Hematopoietic multipotent progenitor cell (in vitro differentiated cells): ENCODE measurements at regions not wholly inside any gene's neighbourhood (a gene's known extent, or its start where the extent isn't known, plus 50 kb on each side); places are given as distances from the start of the nearest gene placed in this dataset.
"Not testable (repeated sequence)": the region's sequence is repeated elsewhere in the genome, so short reads cannot be mapped to it uniquely, and the experiment has no call there.

ENCODE experiments used
- DNase-seq, 3 donors: peaks; one replicate each; pipeline ENCODE4 v3.0.0-alpha.2; 2011 to 2015; ENCODE audit warnings: low read depth in 2 of 3, low spot score in 2 of 3

DNA sequence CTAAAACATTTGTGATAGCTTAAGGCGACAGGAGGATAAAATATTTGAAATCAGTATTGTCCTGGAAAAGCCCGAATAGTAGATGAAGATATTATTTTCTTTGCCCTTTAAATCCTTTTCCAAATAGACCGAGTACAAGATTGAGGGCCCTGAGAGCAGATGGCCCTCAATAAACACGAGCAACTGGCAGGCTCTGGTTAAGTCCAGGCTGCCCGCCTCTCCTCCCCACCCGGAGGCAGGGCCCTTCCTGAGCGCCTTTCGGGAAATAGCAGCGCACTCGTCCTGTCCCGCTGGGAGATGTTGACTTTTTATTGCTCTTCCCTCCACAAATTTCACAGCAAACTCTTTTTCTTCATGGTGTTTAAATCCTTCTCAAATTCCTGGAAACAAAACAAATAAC is 50.8 kb upstream of the MAX start:
- DNase-seq: no peak

DNA sequence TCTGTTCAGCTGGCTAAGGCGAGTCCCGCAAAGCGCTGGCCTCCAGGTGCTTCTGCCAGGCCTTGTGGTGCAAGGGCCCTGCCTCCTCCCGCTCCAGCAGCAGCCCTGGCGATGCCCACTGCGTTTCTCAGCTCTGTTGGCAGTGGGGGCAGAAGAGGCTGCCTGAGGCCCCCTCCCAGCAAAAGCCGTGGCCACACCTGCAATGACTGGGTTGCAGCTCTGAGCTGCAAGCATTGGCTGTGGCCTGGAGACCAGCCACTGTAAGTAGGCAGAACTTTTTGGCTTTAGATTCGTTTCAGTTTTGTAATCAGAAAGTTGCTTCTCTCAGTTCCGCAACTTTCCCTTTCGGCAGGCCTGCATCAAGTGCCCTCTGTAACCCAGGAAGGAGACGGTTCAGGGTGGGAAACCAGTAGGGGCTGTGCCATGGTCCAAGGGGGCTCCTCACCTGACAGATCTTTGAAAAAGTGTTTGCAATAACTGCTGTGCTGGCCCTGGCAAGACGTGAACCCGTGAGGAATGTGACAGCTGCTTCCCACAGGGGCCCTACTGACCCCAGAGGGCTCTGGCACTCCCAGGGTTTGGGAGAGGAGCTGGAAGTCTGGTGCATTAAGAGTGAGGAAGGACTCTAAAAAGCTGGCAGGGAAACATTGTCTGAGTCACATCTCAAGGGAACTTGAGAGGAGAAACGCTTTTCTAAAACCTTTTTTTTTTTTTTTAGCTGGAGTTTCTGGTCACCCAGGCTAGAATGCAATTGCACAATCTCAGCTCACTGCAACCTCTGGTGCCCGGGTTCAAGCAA is 54.5 kb upstream of the MAX start:
- DNase-seq: no peak

GRCh38 chr14:65159281-65160062 is 57.2 kb upstream of the MAX start:
- DNase-seq: no peak

DNA sequence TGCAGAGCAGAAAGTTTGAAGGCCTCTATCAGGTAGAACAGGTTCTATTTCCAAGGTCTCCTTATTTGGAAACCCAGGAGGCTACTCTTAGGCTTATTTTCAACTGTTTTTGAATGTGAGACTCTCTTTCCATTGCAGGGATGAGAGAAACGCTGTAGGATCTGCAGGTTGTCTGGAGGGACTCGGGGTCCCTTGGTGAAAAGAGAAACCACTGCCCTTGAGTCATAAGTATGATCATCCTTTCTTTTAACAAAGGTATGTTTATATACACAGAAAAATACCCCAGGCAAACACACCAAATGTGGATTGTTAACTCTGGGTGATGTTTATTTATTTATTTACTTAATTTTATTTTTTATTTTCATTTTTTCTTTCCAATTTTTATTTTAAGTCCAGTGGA is 57.8 kb upstream of the MAX start:
- no peak for DNase-seq

- DNase-seq: no peak
Observed at GRCh38 chr14:65162031-65162430, 59.7 kb upstream of the MAX start.

GRCh38 chr14:65164068-65164824 is 61.9 kb upstream of the MAX start:
- DNase-seq: peak; percentile 25 to 82 (median 55)

DNA sequence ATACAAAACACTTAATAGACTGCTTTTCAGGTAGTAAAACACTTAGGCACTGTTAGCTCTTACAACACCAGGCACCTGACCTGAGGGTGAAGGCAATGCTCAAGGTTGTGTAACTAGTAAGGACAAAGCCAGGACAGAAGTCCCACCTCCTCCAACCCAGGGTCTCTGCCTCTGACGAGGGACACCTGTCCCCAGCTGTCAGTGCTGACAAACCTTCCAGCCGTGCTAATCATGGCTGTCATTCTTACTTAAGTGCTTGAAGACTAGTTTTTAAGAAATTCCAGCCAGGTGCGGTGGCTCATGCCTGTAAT is 62.5 kb upstream of the MAX start:
- DNase-seq: no peak

- peak in 2 of 3 donors; percentile 45 to 60 for DNase-seq
Observed at GRCh38 chr14:65167072-65167645, 64.8 kb upstream of the MAX start.

GRCh38 chr14:65168840-65169239 is 66.5 kb upstream of the MAX start:
- DNase-seq: no peak

DNA sequence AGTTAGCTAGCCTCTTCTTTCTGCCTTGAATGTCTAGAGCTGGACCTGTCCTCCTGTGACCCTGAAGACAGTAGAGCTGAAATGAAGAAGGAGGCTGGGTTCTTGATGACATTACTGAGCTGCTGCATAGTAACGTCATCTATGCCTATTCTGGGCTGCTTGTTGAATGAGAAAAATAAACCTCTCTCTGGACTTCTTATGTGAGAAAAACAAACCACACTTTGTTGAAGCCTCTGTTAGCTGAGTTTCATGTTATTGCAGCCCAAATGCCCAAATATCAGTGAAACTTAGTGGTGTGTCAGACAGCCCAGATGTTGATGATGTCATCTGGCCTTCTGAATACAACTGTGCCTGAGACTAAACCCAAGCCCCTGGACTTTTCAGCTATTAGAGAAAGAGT is 67.0 kb upstream of the MAX start:
- no peak for DNase-seq

- no peak for DNase-seq
Observed at GRCh38 chr14:65170318-65170717, 68.0 kb upstream of the MAX start.

DNA sequence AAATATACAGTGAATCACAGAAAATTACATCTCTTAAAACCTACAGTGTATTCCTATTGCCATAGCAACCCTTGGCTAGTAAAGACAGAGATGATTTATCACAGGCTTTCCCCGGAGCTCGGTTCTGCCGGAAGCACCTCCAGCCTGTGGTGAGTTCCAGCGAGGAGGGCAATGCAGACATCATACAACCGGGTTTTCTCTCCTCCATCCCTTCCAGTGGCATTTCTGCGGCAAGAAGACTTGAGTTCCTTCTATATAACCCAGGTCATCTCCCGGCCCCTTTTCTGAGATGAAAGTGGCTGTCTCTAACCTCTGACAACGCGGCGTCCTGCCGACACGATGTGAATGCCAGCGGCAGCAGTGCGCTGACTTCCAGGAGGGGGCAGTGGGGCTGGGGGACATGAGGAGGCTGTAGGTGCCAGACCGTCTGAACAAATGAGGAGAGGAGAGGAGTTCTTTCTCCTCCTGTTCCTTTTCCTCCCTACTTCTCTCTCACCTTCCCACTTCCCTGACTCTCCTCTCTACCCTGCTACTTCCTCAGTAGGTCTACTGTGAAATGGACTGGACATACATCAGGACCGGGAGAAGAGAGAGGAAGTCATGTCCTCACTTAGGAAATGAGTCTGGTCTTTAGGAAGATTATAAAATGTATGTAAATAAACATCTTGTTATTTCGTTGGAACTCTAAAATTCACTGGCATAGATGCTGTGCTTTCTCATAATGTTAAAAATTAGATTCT is 68.6 kb upstream of the MAX start:
- DNase-seq: peak in 2 of 3 donors; percentile 86 to 95

DNA sequence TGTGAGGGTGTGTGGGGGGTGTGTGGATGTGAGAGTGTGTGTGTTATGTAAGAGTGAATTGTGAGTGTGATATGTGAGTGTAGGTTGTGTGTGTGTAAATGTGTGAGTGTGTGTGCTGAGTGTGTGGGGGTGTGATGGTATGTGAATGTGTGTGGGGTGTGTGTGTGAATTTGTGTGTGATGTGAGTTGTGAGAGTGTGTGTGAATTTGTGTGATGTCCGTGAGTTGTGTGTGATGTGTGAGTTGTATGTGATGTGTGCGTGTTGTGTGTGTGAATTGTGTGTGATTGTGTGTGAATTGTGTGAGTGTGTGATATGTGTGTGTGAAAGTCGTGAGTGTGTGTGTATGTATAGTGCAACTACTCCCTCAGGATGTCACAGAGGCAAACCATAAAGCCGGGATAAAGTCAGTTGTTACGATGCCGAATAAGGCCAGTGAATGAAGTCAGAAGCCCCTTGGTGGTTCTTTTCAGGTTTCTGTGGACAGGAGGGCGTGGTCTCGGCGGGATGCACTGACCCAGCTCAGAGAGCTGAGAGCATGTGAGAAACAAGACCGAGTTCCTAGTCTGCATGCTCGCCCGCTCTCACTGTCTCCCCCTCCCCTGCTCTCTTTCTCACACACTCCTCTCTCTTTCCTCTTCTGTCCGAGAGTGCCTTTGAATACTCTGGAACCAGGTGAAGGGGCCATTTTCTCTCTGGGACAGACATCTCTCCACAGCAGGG is 71.8 kb upstream of the MAX start:
- no peak for DNase-seq

DNA sequence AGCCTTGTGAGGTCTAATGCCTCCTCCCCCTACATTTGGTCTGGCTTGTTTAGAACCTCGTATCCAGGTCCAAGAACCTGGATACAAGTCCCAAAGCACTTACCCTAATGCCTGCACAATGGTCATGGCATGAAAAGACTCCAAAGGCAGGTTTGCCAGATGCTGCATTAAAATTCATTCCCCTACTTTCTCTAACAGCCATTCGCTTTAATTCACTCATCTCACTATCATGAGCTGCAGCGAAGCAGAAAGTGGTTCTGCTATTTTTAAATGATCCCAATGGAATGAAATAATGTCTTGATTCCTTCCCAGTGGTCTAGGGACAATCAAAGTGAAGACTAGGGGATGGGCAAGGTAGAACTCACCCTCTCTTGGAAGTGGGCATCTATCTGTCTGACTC is 72.5 kb upstream of the MAX start:
- no peak for DNase-seq

GRCh38 chr14:65177551-65177950 is 75.2 kb upstream of the MAX start:
- DNase-seq: no peak

DNA sequence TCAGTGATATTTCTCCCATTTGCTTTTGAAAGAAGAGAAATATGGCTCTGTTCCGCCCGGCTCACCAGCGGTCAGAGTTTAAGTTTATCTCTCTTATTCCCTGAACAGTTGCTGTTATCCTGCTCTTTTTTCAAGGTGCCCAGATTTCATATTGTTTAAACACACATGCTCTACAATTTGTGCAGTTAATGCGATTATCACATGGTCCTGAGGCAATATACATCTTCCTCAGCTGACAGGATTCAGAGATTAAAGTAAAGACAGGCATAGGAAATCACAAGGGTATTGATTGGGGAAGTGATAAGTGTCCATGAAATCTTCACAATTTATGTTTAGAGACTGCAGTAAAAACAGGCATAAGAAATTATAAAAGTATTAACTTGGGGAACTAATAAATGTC is 76.9 kb upstream of the MAX start:
- DNase-seq: not testable (repeated sequence)

DNA sequence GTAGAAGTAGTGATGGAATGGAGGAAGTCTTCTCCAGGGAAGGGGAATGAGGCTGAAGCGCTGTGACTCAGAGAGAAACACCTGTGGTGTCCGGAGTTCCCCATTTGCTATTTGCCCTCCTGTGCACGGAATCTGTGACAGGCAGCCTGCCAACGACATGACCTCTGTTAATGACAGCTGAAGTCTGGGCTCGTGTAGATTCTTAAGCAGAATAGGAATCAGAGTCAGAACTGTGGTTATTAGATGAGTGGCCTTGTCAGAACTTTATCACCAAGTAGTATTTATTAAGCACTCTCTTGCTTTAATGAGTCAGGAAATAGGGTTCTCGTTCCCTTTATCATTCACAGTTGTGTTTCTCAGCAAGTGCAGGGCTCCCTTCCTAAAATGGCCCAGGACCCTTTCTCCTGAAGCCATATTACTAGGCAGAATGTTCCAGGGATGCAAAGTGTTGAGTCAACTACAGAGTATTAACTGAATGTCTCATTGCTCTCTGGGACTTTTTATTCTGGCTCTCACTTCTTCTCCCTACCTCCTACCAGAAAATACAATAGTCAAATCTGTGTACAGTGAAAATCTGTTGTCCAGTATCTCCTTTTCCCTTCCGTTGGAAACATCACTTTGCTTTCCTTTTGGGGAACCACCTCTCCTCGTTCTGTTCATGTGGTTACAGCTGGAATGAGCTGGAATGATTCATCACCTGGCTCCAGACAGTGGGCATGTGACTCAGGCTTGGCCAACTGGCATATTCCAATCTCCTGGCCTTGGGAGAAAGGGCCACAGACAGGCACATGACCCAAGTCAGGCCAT is 77.8 kb upstream of the MAX start:
- DNase-seq: peak in 2 of 3 donors; percentile 31 to 59

DNA sequence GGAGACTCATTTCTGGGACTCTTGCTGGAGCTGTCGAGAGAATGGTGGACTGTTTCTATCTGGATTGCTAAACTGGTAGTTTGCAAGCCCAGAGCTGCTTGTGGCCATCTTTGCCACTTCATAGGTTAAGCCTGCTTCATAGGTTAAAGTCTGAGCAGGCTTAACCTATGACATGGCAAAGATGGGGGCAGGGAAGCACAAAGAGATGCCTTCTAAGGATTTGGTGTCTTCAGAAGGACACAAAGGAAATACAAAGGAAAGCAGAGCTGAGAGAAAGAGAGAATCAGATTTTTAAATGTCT is 78.4 kb upstream of the MAX start:
- DNase-seq: no peak

GRCh38 chr14:65184032-65184764 is 81.9 kb upstream of the MAX start:
- no peak for DNase-seq
